Liver (tissue), 8 donors: ENCODE measurements at regions not wholly inside any gene's neighbourhood (a gene's known extent, or its start where the extent isn't known, plus 50 kb on each side); places are given as distances from the start of the nearest gene placed in this dataset.

ENCODE experiments used
- DNase-seq: peaks from one replicate; pipeline ENCODE4 v3.0.0-alpha.2; 2017; ENCODE audit warnings: low spot score
- H3K27ac ChIP-seq, 2 donors: one replicate each; pipeline ENCODE4 v1.7.0; 2013; ENCODE audit warnings: inconsistent platforms in 2 of 2, low read length in 2 of 2, control low read depth in 1 of 2, low read depth in 1 of 2, mild to moderate bottlenecking in 1 of 2
- H3K27me3 ChIP-seq, 4 donors: one replicate each; pipeline versions ENCODE4 v1.6.1 to v1.7.0; 2013; ENCODE audit warnings: low read length in 3 of 4, inconsistent platforms in 1 of 4, mild to moderate bottlenecking in 1 of 4, moderate library complexity in 1 of 4; ENCODE audit not compliant: control insufficient read depth in 4 of 4, insufficient read depth in 4 of 4
- H3K36me3 ChIP-seq, 4 donors: one replicate each; pipeline versions ENCODE4 v1.6.1 to v1.7.0; 2013; ENCODE audit warnings: low read length in 3 of 4, mild to moderate bottlenecking in 3 of 4, low read depth in 1 of 4, moderate library complexity in 1 of 4; ENCODE audit not compliant: control insufficient read depth in 4 of 4, insufficient read depth in 3 of 4
- H3K4me1 ChIP-seq, 4 donors: one replicate each; pipeline versions ENCODE4 v1.6.1 to v1.7.0; 2013; ENCODE audit warnings: low read length in 3 of 4, mild to moderate bottlenecking in 3 of 4, moderate library complexity in 1 of 4; ENCODE audit not compliant: control insufficient read depth in 4 of 4, insufficient read depth in 4 of 4
- H3K4me3 ChIP-seq, 3 donors: one replicate each; pipeline versions ENCODE4 v1.6.1 to v1.7.0; 2013; ENCODE audit warnings: low read length in 3 of 3, control low read depth in 1 of 3, low read depth in 1 of 3, mild to moderate bottlenecking in 1 of 3
- H3K9ac ChIP-seq, 2 donors: one replicate each; pipeline ENCODE4 v1.7.0; 2013; ENCODE audit warnings: low read length in 2 of 2, mild to moderate bottlenecking in 2 of 2, moderate library complexity in 2 of 2, control low read depth in 1 of 2, low read depth in 1 of 2
- H3K9me3 ChIP-seq, 4 donors: one replicate each; pipeline versions ENCODE4 v1.6.1 to v1.7.0; 2013; ENCODE audit warnings: low read length in 3 of 4; ENCODE audit not compliant: control insufficient read depth in 4 of 4
- ATF3 ChIP-seq: IDR thresholded peaks from 2 replicates; pipeline ENCODE4 v1.6.1; 2016; ENCODE audit warnings: antibody characterized with exemption
- CTCF ChIP-seq: fragments of 150-350 bp; IDR thresholded peaks from 2 replicates; pipeline ENCODE4 v1.5.1; 2017; ENCODE audit warnings: improper control_type of control experiment, low read depth, low read length; ENCODE audit not compliant: missing input control
- EGR1 ChIP-seq, 2 donors: IDR thresholded peaks; 2 replicates each; pipeline ENCODE4 v1.6.1; 2016 to 2018; ENCODE audit warnings: antibody characterized with exemption in 2 of 2, low read depth in 2 of 2
- FOXA1 ChIP-seq: IDR thresholded peaks from 2 replicates; pipeline ENCODE4 v1.6.1; 2016; ENCODE audit warnings: antibody characterized with exemption
- FOXA2 ChIP-seq: IDR thresholded peaks from 2 replicates; pipeline ENCODE4 v1.6.1; 2016; ENCODE audit warnings: antibody characterized with exemption
- GABPA ChIP-seq, 2 donors: IDR thresholded peaks in 1 of 2; conservative IDR thresholded peaks in 1 of 2; 2 replicates each; pipeline ENCODE4 v1.6.1; 2016; ENCODE audit warnings: antibody characterized with exemption in 2 of 2, mild to moderate bottlenecking in 1 of 2, moderate library complexity in 1 of 2
- HNF4G ChIP-seq: IDR thresholded peaks from 2 replicates; pipeline ENCODE4 v1.6.1; 2016; ENCODE audit warnings: antibody characterized with exemption
- JUND ChIP-seq, 2 donors: IDR thresholded peaks; 2 replicates each; pipeline ENCODE4 v1.6.1; 2016; ENCODE audit warnings: antibody characterized with exemption in 2 of 2
- MAX ChIP-seq: IDR thresholded peaks from 2 replicates; pipeline ENCODE4 v1.6.1; 2016; ENCODE audit warnings: antibody characterized with exemption
- NR2F2 ChIP-seq: IDR thresholded peaks from 2 replicates; pipeline ENCODE4 v1.6.1; 2016; ENCODE audit warnings: antibody characterized with exemption
- RAD21 ChIP-seq, 2 donors: IDR thresholded peaks; 2 replicates each; pipeline ENCODE4 v1.6.1; 2016; ENCODE audit warnings: antibody characterized with exemption in 2 of 2, mild to moderate bottlenecking in 2 of 2
- REST ChIP-seq: IDR thresholded peaks from 2 replicates; pipeline ENCODE4 v1.6.1; 2016; ENCODE audit warnings: antibody characterized with exemption, mild to moderate bottlenecking
- RXRA ChIP-seq, 2 donors: IDR thresholded peaks; 2 replicates each; pipeline ENCODE4 v1.6.1; 2017 to 2018; ENCODE audit warnings: antibody characterized with exemption in 2 of 2, mild to moderate bottlenecking in 1 of 2
- SP1 ChIP-seq: IDR thresholded peaks from 2 replicates; pipeline ENCODE4 v1.6.1; 2018; ENCODE audit warnings: antibody characterized with exemption, mild to moderate bottlenecking
- TAF1 ChIP-seq: conservative IDR thresholded peaks from 2 replicates; pipeline ENCODE4 v1.6.1; 2016; ENCODE audit warnings: antibody characterized with exemption, mild to moderate bottlenecking
- YY1 ChIP-seq: IDR thresholded peaks from 2 replicates; pipeline ENCODE4 v1.6.1; 2016; ENCODE audit warnings: antibody characterized with exemption, mild to moderate bottlenecking
- ZBTB33 ChIP-seq: IDR thresholded peaks from 2 replicates; pipeline ENCODE4 v1.6.1; 2016; ENCODE audit warnings: antibody characterized with exemption
- WGBS: extraction: QIAGEN DNeasy Blood & Tissue Kit; methylation state at CpG from one replicate; pipeline ENCODE4 v1.1.7; 2013; 5-methylcytosine and 5-hydroxymethylcytosine counted together
- donor health status: healthy.
- donor health status: healthy.
- donor health status: healthy.
- donor health status: healthy.
- donor health status: healthy.

- no peak for TF ChIP-seq EGR1 (IDR thresholded peaks at IDR 0.05; ENCODE audit: low read depth in 2 of 2)
- TF ChIP-seq FOXA2: no peak
- no peak for TF ChIP-seq FOXA1
- no peak for TF ChIP-seq RAD21 (IDR thresholded peaks at IDR 0.05)
Measured at GRCh38 chr21:16243396-16243795, 513.6 kb downstream of the USP25 start (continued).

GRCh38 chr21:16248705-16249104 lies 518.9 kb downstream of the USP25 start:
- DNase-seq: no peak
- H3K4me3 ChIP-seq: no peak overlapping the region
- H3K4me1 ChIP-seq: no peaks in the 10 kb centered on the region
- H3K27me3 ChIP-seq: no peaks in the 10 kb centered on the region
- WGBS: 91% methylated on average over 3 of the region's 3 CpGs
- TF ChIP-seq ZBTB33 (no peak), YY1 (no peak), HNF4G (no peak), FOXA1 (no peak), RAD21 (IDR thresholded peaks at IDR 0.05) (no peak), MAX (no peak), ATF3 (no peak), EGR1 (IDR thresholded peaks at IDR 0.05; ENCODE audit: low read depth in 2 of 2) (no peak), NR2F2 (no peak), JUND (IDR thresholded peaks at IDR 0.05) (no peak)
- H3K36me3 ChIP-seq: no peaks in the 10 kb centered on the region
- no peaks in the 10 kb centered on the region for H3K9me3 ChIP-seq
- H3K9ac ChIP-seq: no peak overlapping the region
- H3K27ac ChIP-seq: no peak overlapping the region

- Histone ChIP-seq H3K36me3 (no peaks in the 10 kb centered on the region), H3K9me3 (no peaks in the 10 kb centered on the region), H3K27me3 (no peaks in the 10 kb centered on the region), H3K9ac (no peak overlapping the region), H3K4me3 (no peak overlapping the region), H3K4me1 (no peaks in the 10 kb centered on the region), H3K27ac (no peak overlapping the region)
- TF ChIP-seq RAD21 (IDR thresholded peaks at IDR 0.05): no peak
- no peak for TF ChIP-seq REST
- TF ChIP-seq TAF1: no peak
- no peak for TF ChIP-seq NR2F2
- TF ChIP-seq SP1: no peak
- no peak for TF ChIP-seq FOXA2
- no peak for TF ChIP-seq ATF3
- no peak for TF ChIP-seq MAX
- no peak for TF ChIP-seq GABPA (IDR thresholded peaks at IDR 0.05 in 1 of 2, conservative IDR thresholded peaks at IDR 0.05 in 1 of 2)
- no peak for TF ChIP-seq JUND (IDR thresholded peaks at IDR 0.05)
- TF ChIP-seq HNF4G: no peak
- TF ChIP-seq FOXA1: no peak
- TF ChIP-seq YY1: no peak
- TF ChIP-seq EGR1 (IDR thresholded peaks at IDR 0.05; ENCODE audit: low read depth in 2 of 2): no peak
- TF ChIP-seq CTCF: no peak
- no peak for TF ChIP-seq ZBTB33
- no peak for TF ChIP-seq RXRA (IDR thresholded peaks at IDR 0.05)
- DNase-seq: no peak
Measured at GRCh38 chr21:16250273-16250672, 520.5 kb downstream of the USP25 start.
